ENCODE measurements at regions not wholly inside any gene's neighbourhood (a gene's known extent, or its start where the extent isn't known, plus 50 kb on each side); places are given as distances from the start of the nearest gene placed in this dataset.
"Not testable (repeated sequence)": the region's sequence is repeated elsewhere in the genome, so short reads cannot be mapped to it uniquely, and the experiment has no call there.

DNA sequence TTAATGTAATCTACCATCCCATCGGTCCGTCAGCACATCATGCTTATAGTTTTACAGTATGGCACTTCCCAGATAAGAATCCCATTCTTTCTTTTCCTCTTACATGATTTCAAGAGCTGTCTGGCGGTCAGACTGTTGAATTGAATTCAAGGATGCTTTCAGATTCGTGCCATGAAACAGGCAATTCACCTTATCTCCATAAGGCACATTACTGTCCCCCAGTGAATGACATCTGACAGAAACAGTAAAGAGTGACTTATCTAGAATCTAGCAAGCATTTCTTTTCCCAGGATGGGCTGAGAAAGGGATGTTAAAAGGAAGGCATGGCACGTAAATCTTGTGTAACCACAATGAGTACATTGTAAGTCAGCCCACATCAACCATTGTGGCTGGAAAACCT, 61.1 kb upstream of the SEM1 start:
- no peak for DNase-seq

DNA sequence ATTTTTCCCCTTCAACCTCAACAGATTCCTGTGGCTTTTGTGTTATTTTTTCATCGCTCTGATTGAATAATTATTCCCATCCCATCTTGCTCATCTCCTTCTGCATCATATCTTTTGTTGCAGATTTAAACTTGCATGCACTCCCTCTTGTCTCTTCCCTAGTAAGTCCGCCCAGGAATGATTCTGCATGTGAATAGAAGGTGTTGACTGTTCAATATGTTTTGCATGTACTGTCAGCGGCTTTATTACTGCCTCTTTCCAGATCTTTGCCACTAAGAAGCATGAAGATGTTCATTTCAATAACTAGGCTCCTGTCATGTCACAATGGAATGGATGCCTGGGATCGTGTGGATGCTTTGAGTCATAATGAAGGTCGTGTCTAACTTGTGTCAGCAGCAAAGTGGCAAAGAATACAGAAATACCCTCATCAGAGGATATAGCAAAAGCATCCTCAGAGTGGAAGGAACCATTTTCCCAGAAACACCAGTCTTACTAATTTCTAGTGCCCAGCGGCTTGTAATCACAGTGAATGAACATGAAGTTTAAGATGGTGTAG, 62.6 kb upstream of the SEM1 start:
- no peak for DNase-seq

- DNase-seq: no peak
These were observed 63.8 kb upstream of the SEM1 start for GRCh38 chr7:96773483-96773882.

GRCh38 chr7:96774358-96774757, 64.7 kb upstream of the SEM1 start:
- DNase-seq: no peak

- DNase-seq: no peak
These were observed 65.4 kb upstream of the SEM1 start for GRCh38 chr7:96775046-96775445.

DNA sequence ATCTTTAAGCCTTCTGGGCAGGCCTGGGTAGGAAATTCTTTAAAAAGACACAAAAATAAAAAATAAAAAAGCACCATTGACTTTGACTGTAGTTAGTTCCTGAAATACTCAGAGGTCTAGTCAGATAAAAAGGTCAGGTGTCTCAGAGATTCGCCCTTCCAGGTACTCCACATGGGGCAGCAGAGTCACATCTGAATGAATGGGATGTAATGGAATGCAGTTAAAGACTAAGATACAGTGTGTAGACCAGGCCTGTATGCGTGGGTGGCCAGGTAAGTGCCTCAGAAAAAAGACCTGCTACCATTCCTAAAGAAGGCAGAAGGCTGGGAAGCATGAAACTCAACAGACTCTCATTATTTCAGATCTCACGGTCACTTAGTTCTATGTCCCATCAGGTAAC, 68.6 kb upstream of the SEM1 start:
- no peak for DNase-seq

GRCh38 chr7:96781919-96782318, 72.3 kb upstream of the SEM1 start:
- no peak for DNase-seq

GRCh38 chr7:96782686-96783298, 73.1 kb upstream of the SEM1 start:
- DNase-seq: not testable (repeated sequence)

GRCh38 chr7:96784597-96784996, 75.0 kb upstream of the SEM1 start:
- no peak for DNase-seq

- no peak for DNase-seq
These were observed 76.8 kb upstream of the SEM1 start for GRCh38 chr7:96786261-96786997.

GRCh38 chr7:96786998-96787395, 77.4 kb upstream of the SEM1 start:
- no peak for DNase-seq

DNA sequence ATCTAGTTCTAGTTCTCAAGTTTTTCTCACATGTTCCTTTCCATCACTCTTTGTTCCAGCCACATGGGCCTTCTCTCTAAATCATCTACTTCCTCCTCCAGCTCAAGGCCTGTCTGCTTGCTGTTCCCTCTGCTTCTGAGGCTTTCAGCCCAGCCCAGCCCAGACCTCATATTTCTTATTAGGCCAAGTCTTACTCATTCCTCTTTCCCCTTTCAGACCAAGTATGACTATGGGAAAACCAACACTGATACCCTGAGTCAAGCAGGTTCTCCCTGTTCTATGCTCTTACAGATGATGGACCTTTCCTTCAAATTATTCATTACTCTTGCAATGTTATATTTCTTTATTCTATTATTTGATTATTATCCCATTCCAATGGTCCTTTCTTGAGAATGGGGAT, 80.3 kb upstream of the SEM1 start:
- no peak for DNase-seq

DNA sequence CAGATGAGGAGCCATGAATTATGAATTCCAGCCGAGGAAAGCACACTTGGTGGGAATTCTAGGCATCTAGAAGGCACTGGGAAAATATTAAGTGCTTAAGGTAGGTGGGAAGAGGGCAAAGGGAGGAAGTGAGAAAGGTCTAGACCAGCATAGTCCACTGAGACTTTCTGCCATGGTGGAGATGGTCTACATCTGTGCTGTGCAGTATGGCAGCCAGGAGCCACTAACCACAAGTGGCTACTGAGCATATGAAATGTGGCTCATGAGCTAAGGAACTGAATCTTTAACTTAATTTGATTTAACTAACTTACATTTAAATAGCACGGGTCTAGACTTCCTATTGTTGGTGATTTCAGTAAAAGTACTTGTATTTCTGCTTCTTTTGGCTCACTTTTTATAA, 82.5 kb upstream of the SEM1 start:
- no peak for DNase-seq

GRCh38 chr7:96794063-96794462, 84.4 kb upstream of the SEM1 start:
- no peak for DNase-seq

GRCh38 chr7:96800122-96800521, 90.5 kb upstream of the SEM1 start:
- no peak for DNase-seq

DNA sequence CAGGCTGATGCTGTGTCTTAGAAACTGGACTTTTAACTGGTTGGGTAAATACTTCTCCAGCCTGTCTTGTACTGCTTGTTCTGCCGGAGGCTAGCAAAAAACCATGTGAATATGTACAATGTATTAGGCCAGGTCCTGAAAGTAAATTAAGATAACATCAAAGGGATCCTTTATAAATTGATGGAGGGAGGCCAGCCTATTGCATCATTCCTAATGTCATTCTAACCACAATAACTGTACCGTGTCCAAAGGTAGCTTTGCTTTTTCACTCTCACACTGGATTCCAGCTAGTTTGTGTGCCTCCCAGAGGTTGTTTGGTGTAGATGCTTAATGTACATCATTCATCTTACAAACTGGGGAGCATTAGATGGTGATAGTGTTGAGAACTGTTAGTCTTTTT, 91.2 kb upstream of the SEM1 start:
- no peak for DNase-seq

DNA sequence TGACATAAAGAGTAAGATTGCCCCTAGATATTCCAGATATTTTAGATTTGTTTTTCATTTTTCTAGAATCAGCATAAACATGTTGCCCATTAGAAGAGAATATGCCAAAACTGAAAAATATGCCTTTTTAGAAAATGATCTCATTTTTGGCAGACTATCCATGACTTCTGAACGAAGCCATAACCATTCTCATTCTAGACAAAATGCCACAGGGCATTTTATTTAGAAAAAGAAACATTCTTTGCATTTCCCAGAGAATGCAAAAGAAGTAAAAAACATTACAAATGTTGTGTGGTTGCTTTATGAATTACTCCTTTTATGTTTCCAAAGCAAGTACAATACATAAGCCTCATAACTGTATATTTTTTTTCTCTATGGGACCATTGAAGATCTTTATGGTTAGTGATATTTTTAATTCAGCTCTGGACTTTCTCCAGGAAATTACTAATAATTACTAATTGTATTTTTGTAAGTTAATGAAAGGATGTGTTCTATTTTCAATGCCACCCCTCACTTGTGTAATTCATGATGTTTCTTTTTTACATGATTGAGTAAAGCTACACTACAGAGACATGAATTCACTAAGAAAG, 109.6 kb upstream of the SEM1 start:
- DNase-seq: no peak

DNA sequence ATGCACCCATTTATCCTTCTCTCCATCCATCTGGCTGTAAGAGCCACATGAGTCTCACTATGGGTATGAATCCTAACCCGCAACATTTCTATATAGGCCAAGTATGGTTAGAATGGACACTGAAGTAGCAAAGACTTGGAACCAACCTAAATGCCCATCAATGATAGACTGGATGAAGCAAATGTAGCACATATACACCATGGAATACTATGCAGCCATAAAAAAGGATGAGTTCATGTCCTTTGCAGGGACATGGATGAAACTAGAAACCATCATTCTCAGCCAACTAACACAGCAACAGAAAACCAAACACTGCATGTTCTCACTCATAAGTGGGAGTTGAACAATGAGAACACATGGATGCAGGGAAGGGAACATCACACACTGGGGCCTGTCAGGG, 111.5 kb upstream of the SEM1 start:
- DNase-seq: not testable (repeated sequence)

GRCh38 chr7:96822824-96823223, 113.2 kb upstream of the SEM1 start:
- no peak for DNase-seq

DNA sequence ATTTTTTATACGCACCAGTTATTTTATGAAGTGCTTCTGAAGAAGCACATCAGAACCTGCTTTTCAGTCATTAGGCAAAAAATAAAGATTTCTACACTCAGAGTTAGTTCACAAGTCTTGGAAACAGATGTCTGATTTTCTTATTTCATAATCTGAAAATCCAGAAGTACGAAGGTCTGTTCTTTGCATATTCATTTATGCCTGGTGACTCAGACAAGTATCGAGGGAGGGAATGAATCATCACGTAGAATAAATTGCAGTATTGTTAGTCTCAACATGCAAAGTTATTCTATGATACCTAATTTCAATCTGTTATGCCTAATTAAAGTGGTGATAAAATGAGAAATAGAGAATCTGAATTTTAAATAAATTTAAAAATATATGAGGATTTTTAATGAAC, 113.6 kb upstream of the SEM1 start:
- DNase-seq: peak; percentile 24

GRCh38 chr7:96824686-96825085, 115.0 kb upstream of the SEM1 start:
- DNase-seq: no peak

GRCh38 chr7:96825285-96825684, 115.6 kb upstream of the SEM1 start:
- no peak for DNase-seq

GRCh38 chr7:96826089-96826488, 116.4 kb upstream of the SEM1 start:
- DNase-seq: no peak

DNA sequence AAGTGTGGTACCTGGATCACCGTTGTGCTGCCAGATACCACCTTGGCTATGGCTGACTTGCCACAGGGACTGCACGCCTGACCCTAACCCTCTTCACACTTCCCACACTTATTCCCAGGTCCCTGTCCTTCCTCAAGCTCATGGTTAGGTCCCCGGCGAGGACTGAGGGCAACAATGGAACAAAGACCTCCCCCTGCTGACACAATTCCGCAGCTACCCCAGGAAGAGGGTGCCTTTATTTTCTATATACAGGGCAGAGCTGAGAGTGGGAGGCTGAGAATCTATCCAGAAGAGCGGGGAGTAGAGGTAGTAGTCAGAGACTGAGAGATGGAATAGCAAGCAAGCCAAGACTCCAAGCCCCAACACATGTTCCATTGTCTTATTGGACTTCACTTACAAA, 118.1 kb upstream of the SEM1 start:
- no peak for DNase-seq
